Panc1 (cell line): ENCODE measurements at regions not wholly inside any gene's neighbourhood (a gene's known extent, or its start where the extent isn't known, plus 50 kb on each side); places are given as distances from the start of the nearest gene placed in this dataset.

Source experiments
- ATAC-seq: fragments of 200-7000 bp; cut with Tn5 transposase; 2 replicates; pipeline ENCODE4 v1.9.1; 2020; ENCODE audit warnings: mild to moderate bottlenecking, moderate library complexity
- BruUV-seq: library from RNA; stranded (reverse); fragments of 400-500 nt; replicated peaks from 2 replicates; lab custom pipeline; 2021; lab: Mats Ljungman, UMichigan
- CTCF ChIA-PET: fragments of 300-600 bp; sonication (Branson Sonifier 250); formaldehyde crosslinking; loops from one replicate; lab custom pipeline; 2022; ENCODE audit warnings: antibody characterized with exemption; lab: Charles Lee
- POLR2A ChIA-PET: fragments of 300-600 bp; sonication (Branson Sonifier 250); formaldehyde crosslinking; loops from one replicate; lab custom pipeline; 2022; ENCODE audit warnings: antibody characterized with exemption; lab: Charles Lee
- DNase-seq: peaks from one replicate; pipeline ENCODE4 v3.0.0-alpha.2; 2010; ENCODE audit warnings: low read depth, low spot score
- H3K27ac ChIP-seq: 2 replicates; pipeline ENCODE4 v1.5.1; 2011; ENCODE audit warnings: mild to moderate bottlenecking, low read length, inconsistent platforms
- H3K27me3 ChIP-seq: fragments of 200-500 bp; sonication (Bioruptor generic); 2 replicates; pipeline ENCODE4 v1.6.0; 2014; ENCODE audit warnings: low read length, inconsistent platforms; ENCODE audit not compliant: control insufficient read depth, insufficient read depth
- H3K36me3 ChIP-seq: fragments of 200-500 bp; sonication (Bioruptor generic); 2 replicates; pipeline ENCODE4 v1.5.1; 2014; ENCODE audit warnings: inconsistent platforms, mild to moderate bottlenecking, low read length, moderate library complexity; ENCODE audit not compliant: control insufficient read depth, insufficient read depth
- H3K4me1 ChIP-seq: 2 replicates; pipeline ENCODE4 v1.5.1; 2011; ENCODE audit warnings: inconsistent platforms, mild to moderate bottlenecking, low read length, moderate library complexity; ENCODE audit not compliant: control insufficient read depth, insufficient read depth
- H3K4me3 ChIP-seq, 2 experiments: 2 replicates each; pipeline ENCODE4 v1.5.1; 2011 to 2012; ENCODE audit warnings: low read depth in 2 of 2, low read length in 2 of 2, mild to moderate bottlenecking in 2 of 2, inconsistent platforms in 1 of 2, moderate library complexity in 1 of 2
- H3K9me3 ChIP-seq: fragments of 200-500 bp; sonication (Bioruptor generic); 2 replicates; pipeline ENCODE4 v1.5.1; 2014; ENCODE audit warnings: low read depth, mild to moderate bottlenecking, inconsistent platforms, low read length, moderate library complexity; ENCODE audit not compliant: control insufficient read depth, insufficient read depth
- POLR2AphosphoS5 ChIP-seq: IDR thresholded peaks from 2 replicates; pipeline ENCODE4 v1.6.1; 2012; ENCODE audit warnings: mild to moderate bottlenecking, low read depth, low read length, moderate library complexity
- SIN3A ChIP-seq: IDR thresholded peaks from 2 replicates; pipeline ENCODE4 v1.6.1; 2012; ENCODE audit warnings: low read depth, mild to moderate bottlenecking, low read length, moderate library complexity, borderline replicate concordance; ENCODE audit not compliant: insufficient read depth
- TCF7L2 ChIP-seq: IDR thresholded peaks from 2 replicates; pipeline ENCODE4 v1.6.1; 2011; ENCODE audit warnings: mild to moderate bottlenecking, low read depth, low read length, inconsistent platforms
- in situ Hi-C: cut with HindIII; loops from 2 replicates; pipeline ENCODE4 v1.10.0; 2016; ENCODE audit warnings: low sequenced_read_pairs, low pct_unique_long_range_greater_than_20kb
- intact Hi-C: fragments of 100-400 bp; cut with micrococcal nuclease; formaldehyde crosslinking; loops from one replicate; pipeline ENCODE4 v1.10.0; 2022; ENCODE audit not compliant: unreplicated experiment
- TF ChIP-seq, protein P1 (sequence below), 2 experiments: IDR thresholded peaks; 2 replicates each; pipeline ENCODE4 v1.6.1; 2011 to 2012; ENCODE audit warnings: low read depth in 2 of 2, control low read depth in 1 of 2, low read length in 1 of 2, mild to moderate bottlenecking in 1 of 2, moderate library complexity in 1 of 2; ENCODE audit not compliant: insufficient read depth in 1 of 2
- TF ChIP-seq, protein P2 (sequence below): fragments of 450-650 bp; IDR thresholded peaks from 2 replicates; pipeline ENCODE4 v1.5.1; 2017; ENCODE audit warnings: mild to moderate bottlenecking

DNA sequence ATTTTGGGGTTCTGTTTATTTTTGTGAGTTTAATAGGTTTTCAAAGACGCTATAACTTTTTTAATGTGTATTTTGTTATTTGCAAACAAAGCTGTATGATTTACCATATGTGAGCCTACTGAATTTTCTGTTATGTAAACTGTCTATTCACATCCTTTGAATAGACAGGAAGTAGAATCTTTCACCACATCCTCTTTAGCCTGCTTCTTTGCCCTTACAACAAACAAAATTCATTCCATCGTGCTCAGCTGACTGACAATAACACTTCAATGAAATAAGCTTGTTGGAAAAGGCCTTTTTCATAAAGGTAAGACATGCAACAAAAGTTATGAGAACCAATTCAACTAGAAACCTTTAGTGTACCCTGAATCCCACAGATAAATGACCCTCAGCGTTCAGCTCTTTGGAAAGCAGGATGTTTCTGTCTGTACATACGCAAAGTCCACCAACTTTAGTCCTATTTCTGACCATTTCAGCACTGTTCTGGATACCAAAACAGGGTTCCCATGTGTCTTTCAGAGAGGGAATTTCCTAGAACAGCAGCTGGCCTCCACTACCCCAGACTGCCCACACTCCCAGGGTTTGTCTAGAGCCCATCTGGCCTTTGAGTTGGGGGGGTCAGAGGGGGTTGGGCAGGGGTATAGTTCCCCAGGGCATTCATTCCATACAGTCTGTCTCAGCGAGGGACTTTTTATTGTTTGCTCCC lies 71.3 kb downstream of the DUSP6 start:
- BruUV-seq, result no TSS peak
- Histone ChIP-seq H3K4me1 (no peaks in the 10 kb centered on the region), H3K4me3 (no peak overlapping the region), H3K27me3 (no peaks in the 10 kb centered on the region), H3K27ac (no peak overlapping the region), H3K36me3 (no peaks in the 10 kb centered on the region), H3K9me3 (no peaks in the 10 kb centered on the region)
- in situ Hi-C loops (no loop called here), intact Hi-C loops (no loop called here)
- ATAC-seq, result no peak
- ChIA-PET CTCF (no interaction called here), POLR2A (no interaction called here)
- TF ChIP-seq, protein P1, sequence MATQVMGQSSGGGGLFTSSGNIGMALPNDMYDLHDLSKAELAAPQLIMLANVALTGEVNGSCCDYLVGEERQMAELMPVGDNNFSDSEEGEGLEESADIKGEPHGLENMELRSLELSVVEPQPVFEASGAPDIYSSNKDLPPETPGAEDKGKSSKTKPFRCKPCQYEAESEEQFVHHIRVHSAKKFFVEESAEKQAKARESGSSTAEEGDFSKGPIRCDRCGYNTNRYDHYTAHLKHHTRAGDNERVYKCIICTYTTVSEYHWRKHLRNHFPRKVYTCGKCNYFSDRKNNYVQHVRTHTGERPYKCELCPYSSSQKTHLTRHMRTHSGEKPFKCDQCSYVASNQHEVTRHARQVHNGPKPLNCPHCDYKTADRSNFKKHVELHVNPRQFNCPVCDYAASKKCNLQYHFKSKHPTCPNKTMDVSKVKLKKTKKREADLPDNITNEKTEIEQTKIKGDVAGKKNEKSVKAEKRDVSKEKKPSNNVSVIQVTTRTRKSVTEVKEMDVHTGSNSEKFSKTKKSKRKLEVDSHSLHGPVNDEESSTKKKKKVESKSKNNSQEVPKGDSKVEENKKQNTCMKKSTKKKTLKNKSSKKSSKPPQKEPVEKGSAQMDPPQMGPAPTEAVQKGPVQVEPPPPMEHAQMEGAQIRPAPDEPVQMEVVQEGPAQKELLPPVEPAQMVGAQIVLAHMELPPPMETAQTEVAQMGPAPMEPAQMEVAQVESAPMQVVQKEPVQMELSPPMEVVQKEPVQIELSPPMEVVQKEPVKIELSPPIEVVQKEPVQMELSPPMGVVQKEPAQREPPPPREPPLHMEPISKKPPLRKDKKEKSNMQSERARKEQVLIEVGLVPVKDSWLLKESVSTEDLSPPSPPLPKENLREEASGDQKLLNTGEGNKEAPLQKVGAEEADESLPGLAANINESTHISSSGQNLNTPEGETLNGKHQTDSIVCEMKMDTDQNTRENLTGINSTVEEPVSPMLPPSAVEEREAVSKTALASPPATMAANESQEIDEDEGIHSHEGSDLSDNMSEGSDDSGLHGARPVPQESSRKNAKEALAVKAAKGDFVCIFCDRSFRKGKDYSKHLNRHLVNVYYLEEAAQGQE (IDR thresholded peaks at IDR 0.05; ENCODE audit: insufficient read depth in 1 of 2, low read depth in 2 of 2, low read length in 1 of 2), result no peak
- TF ChIP-seq POLR2AphosphoS5 (no peak), TCF7L2 (no peak), SIN3A (no peak)
- TF ChIP-seq, protein P2, sequence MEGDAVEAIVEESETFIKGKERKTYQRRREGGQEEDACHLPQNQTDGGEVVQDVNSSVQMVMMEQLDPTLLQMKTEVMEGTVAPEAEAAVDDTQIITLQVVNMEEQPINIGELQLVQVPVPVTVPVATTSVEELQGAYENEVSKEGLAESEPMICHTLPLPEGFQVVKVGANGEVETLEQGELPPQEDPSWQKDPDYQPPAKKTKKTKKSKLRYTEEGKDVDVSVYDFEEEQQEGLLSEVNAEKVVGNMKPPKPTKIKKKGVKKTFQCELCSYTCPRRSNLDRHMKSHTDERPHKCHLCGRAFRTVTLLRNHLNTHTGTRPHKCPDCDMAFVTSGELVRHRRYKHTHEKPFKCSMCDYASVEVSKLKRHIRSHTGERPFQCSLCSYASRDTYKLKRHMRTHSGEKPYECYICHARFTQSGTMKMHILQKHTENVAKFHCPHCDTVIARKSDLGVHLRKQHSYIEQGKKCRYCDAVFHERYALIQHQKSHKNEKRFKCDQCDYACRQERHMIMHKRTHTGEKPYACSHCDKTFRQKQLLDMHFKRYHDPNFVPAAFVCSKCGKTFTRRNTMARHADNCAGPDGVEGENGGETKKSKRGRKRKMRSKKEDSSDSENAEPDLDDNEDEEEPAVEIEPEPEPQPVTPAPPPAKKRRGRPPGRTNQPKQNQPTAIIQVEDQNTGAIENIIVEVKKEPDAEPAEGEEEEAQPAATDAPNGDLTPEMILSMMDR, result no peak
- no peak for DNase-seq

DNA sequence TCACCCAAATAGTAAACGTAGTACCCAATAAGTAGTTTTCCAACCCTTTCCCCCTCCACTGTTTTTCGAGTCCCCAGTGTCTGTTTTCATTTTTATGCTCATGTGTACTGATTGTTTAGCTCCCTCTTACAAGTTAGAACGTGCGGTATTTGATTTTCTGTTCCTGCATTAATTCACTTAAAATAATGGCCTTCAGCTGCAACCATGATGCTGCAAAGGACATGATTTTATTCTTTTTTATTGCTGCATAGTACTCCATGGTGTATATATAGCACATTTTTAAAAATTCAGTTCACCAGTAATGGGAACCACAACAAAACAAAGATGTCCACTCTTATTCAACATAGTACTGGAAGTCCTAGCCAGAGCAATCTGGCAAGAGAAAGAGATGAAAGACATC lies 72.8 kb downstream of the DUSP6 start:
- Histone ChIP-seq H3K4me1 (no peaks in the 10 kb centered on the region), H3K27ac (no peak overlapping the region), H3K4me3 (no peak overlapping the region), H3K36me3 (no peaks in the 10 kb centered on the region), H3K9me3 (no peaks in the 10 kb centered on the region), H3K27me3 (no peaks in the 10 kb centered on the region)
- intact Hi-C loops, result no loop called here
- ChIA-PET POLR2A (no interaction called here), CTCF (no interaction called here)
- TF ChIP-seq, protein P1 (IDR thresholded peaks at IDR 0.05; ENCODE audit: insufficient read depth in 1 of 2, low read depth in 2 of 2, low read length in 1 of 2), result no peak
- TF ChIP-seq TCF7L2 (no peak), POLR2AphosphoS5 (no peak), SIN3A (no peak)
- TF ChIP-seq, protein P2, result no peak
- in situ Hi-C loops, result no loop called here
- ATAC-seq, result no peak
- no peak for DNase-seq
- no TSS peak for BruUV-seq
